ENCODE measurements at regions not wholly inside any gene's neighbourhood (a gene's known extent, or its start where the extent isn't known, plus 50 kb on each side); places are given as distances from the start of the nearest gene placed in this dataset.
A peak's percentile ranks its signal among the peaks of the same experiment; 100 is the strongest.
"Not testable (repeated sequence)": the region's sequence is repeated elsewhere in the genome, so short reads cannot be mapped to it uniquely, and the experiment has no call there.

DNA sequence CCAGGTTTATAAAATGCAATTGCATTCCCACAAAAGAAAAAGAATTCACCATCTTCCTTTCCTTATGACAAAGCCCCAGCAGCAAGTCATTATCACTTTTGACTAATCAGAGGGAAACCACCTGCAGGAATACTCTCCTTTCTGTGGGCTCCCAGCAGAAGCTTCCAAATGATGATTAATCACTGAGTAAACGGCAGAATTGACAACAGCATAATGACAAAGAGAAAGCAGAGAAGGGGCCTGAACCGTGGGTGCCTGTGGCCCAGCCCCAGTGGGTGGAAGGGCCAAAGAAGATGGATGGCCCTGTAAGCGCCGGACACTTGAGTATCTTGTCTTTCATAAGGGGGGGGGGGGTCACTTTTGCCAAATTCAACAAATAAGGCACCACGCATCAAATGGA is 152.4 kb upstream of the NRBF2 start:
- Mint-ChIP-seq H3K27me3 (peaks cover 4% of the 10 kb centered on the region), H3K27ac (peak overlapping the region; percentile 86), H3K9me3 (ENCODE audit: low read depth) (no peaks in the 10 kb centered on the region), H3K36me3 (no peaks in the 10 kb centered on the region), H3K4me1 (ENCODE audit: low read depth) (peaks cover 22% of the 10 kb centered on the region), H3K4me3 (peak overlapping the region; percentile 0)

DNA sequence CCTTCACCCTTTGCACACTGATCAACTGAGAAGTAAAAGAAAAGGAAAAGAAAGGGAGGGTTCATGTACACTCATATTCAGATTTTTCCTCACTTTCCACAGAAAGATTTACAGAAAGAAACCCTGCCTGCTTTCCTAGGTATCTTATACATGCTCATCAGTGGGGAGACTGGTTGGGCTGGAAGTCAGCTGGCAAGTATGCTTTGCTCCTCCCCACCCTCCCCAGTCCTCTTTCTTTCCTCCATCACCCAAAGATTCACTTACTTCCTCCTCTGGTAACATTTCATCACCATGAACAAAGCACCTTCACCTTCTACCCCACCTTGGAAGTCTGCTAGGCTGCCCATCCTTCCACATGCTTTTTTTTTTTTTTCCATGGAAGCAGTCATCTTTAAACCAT is 153.2 kb upstream of the NRBF2 start:
- peak overlapping the region; percentile 16 for H3K27ac Mint-ChIP-seq
- no peak overlapping the region for H3K4me3 Mint-ChIP-seq
- H3K27me3 Mint-ChIP-seq, result peaks cover 4% of the 10 kb centered on the region
- H3K4me1 Mint-ChIP-seq (ENCODE audit: low read depth), result peaks cover 24% of the 10 kb centered on the region
- H3K36me3 Mint-ChIP-seq, result peaks cover 4% of the 10 kb centered on the region
- peaks cover 5% of the 10 kb centered on the region for H3K9me3 Mint-ChIP-seq (ENCODE audit: low read depth)

- Mint-ChIP-seq H3K4me1 (ENCODE audit: low read depth) (peaks cover 24% of the 10 kb centered on the region), H3K9me3 (ENCODE audit: low read depth) (peaks cover 8% of the 10 kb centered on the region), H3K4me3 (no peak overlapping the region), H3K36me3 (peaks cover 4% of the 10 kb centered on the region), H3K27ac (no peak overlapping the region), H3K27me3 (no peaks in the 10 kb centered on the region)
Measured at GRCh38 chr10:62978482-62978881, 154.6 kb upstream of the NRBF2 start.

- not testable (repeated sequence) for H3K36me3 Mint-ChIP-seq; H3K4me1 Mint-ChIP-seq (ENCODE audit: low read depth); H3K9me3 Mint-ChIP-seq (ENCODE audit: low read depth); H3K27me3 Mint-ChIP-seq; H3K27ac Mint-ChIP-seq; H3K4me3 Mint-ChIP-seq
Measured at GRCh38 chr10:62974795-62975194, 158.3 kb upstream of the NRBF2 start.

DNA sequence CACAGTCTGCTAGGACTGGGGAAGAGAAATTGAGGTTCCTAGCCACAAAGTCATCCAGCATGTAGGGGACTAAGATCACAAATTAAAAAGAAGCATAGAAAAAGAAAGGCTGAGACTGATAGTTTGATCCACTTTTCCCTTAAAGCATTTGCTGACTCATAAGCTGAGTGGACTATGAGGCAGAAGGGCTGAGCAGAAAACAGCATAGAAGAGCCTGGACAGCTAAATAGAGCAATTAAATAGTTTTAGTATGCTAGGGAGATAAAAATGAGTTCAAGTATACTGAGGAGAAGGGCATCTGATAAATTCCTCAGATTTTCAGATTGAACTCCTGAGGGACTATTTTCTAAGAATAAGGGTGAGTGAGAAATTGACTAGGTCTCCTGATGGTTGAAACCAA is 155.9 kb upstream of the EGR2 start:
- Mint-ChIP-seq H3K27me3 (peaks cover 6% of the 10 kb centered on the region), H3K4me3 (no peak overlapping the region), H3K27ac (no peak overlapping the region), H3K4me1 (ENCODE audit: low read depth) (peaks cover 2% of the 10 kb centered on the region), H3K9me3 (ENCODE audit: low read depth) (peaks cover 8% of the 10 kb centered on the region), H3K36me3 (peaks cover 4% of the 10 kb centered on the region)

- Mint-ChIP-seq H3K27ac (no peak overlapping the region), H3K4me3 (no peak overlapping the region), H3K9me3 (ENCODE audit: low read depth) (no peaks in the 10 kb centered on the region), H3K36me3 (no peaks in the 10 kb centered on the region), H3K4me1 (ENCODE audit: low read depth) (no peaks in the 10 kb centered on the region), H3K27me3 (peaks cover 12% of the 10 kb centered on the region)
Measured at GRCh38 chr10:62964026-62964425, 147.9 kb upstream of the EGR2 start.

DNA sequence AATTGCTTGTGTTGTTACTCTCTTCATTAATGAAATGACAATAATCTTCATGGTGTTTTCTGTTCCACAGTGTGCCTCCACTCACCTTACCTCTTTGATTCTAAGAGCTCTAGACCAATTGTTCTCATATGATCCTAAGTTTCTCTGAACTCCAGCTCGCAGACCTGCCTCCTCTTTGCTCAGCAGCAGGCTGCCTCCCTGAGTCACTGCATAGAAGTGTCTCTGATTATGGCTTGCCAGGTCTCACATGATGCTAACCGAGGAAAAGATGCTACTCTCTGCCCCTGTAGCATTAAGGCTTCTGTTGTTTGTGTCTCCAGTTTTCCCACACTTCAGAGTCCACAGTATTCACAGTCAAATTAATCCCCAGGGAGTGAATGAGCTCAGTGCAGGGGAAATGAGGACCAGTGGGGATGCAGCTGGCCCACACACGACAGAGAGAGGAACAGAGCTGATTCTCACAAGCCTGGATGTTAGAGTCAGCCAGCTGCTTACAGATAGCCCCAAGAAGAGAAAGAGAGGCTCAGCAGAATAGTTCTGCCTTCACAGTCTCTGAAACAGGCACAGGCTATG is 145.9 kb upstream of the EGR2 start:
- Mint-ChIP-seq H3K9me3 (ENCODE audit: low read depth) (no peaks in the 10 kb centered on the region), H3K27ac (no peak overlapping the region), H3K27me3 (peaks cover 14% of the 10 kb centered on the region), H3K36me3 (no peaks in the 10 kb centered on the region), H3K4me1 (ENCODE audit: low read depth) (no peaks in the 10 kb centered on the region), H3K4me3 (no peak overlapping the region)

- H3K36me3 Mint-ChIP-seq, result no peaks in the 10 kb centered on the region
Measured at GRCh38 chr10:62960416-62960815, 144.2 kb upstream of the EGR2 start.

DNA sequence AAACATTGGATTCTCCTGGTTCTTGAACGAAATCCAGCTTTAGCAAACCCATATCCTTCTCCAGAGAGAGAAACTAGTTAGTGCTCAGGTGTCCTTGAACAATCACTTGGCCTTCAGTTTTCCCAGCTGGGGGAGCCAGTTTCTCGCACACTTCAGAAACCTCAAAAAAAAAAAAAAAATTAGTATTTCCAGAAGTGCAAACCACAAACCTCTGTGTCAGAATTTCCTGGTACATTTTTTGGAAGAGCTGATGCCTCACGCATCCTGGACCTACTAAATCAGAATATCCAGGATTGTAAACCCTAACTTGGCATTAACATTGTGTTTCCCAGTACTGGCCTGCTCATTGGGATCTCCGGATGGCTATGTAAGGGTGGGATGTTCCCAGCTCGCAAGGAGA is 143.4 kb upstream of the EGR2 start:
- H3K36me3 Mint-ChIP-seq, result no peaks in the 10 kb centered on the region
- no peaks in the 10 kb centered on the region for H3K9me3 Mint-ChIP-seq (ENCODE audit: low read depth)
- H3K4me3 Mint-ChIP-seq, result no peak overlapping the region
- H3K27ac Mint-ChIP-seq, result no peak overlapping the region
- no peaks in the 10 kb centered on the region for H3K4me1 Mint-ChIP-seq (ENCODE audit: low read depth)
- peaks cover 14% of the 10 kb centered on the region for H3K27me3 Mint-ChIP-seq

More at GRCh38 chr10:62960416-62960815, 144.2 kb upstream of the EGR2 start:
- Mint-ChIP-seq H3K27me3 (peaks cover 14% of the 10 kb centered on the region), H3K27ac (no peak overlapping the region), H3K9me3 (ENCODE audit: low read depth) (no peaks in the 10 kb centered on the region), H3K4me3 (no peak overlapping the region), H3K4me1 (ENCODE audit: low read depth) (no peaks in the 10 kb centered on the region)

GRCh38 chr10:62958980-62959379 is 142.8 kb upstream of the EGR2 start:
- Mint-ChIP-seq H3K4me3 (no peak overlapping the region), H3K27me3 (peaks cover 14% of the 10 kb centered on the region), H3K4me1 (ENCODE audit: low read depth) (no peaks in the 10 kb centered on the region), H3K27ac (no peak overlapping the region), H3K36me3 (no peaks in the 10 kb centered on the region), H3K9me3 (ENCODE audit: low read depth) (no peaks in the 10 kb centered on the region)

DNA sequence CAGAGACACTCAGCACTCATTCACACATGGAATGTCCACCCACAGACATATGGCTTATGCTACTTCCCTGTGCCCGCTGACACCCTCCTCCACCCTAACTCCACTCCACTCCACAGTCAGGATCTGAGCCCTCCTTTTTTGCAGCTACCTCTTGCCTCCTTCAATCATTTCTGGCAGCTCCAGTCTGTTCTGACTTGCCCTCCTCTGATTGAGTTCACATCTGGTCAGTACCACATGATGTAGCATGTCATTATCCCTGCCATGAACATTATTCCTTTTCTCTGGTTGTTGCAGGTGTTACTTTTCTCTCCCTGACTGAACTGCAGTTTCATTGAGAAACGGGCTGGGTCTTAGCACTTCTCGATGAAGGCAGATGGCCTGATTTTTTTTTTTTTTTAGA is 130.1 kb upstream of the EGR2 start:
- no peak overlapping the region for H3K27ac Mint-ChIP-seq
- H3K4me1 Mint-ChIP-seq (ENCODE audit: low read depth), result no peaks in the 10 kb centered on the region
- no peak overlapping the region for H3K4me3 Mint-ChIP-seq
- H3K36me3 Mint-ChIP-seq, result no peaks in the 10 kb centered on the region
- H3K9me3 Mint-ChIP-seq (ENCODE audit: low read depth), result no peaks in the 10 kb centered on the region
- peaks cover 1% of the 10 kb centered on the region for H3K27me3 Mint-ChIP-seq

DNA sequence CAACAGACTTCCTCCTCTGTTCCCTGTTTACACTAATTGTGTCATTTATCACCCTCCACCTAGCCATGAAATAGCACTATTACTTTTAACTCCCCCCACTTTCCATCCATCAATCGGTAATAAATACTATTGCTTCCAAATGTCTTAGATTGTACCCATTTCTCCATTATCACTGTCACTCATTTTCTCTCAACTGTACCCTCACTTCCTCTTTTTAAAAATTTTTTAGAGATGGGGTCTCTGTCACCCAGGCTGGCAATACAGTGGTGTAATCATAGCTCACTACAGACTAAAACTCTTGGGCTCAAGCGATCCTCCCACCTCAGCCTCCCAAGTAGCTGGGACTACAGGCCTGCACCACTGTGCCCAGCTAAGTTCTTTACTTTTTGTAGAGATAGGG is 123.5 kb upstream of the EGR2 start:
- H3K9me3 Mint-ChIP-seq (ENCODE audit: low read depth), result no peaks in the 10 kb centered on the region
- H3K4me1 Mint-ChIP-seq (ENCODE audit: low read depth), result no peaks in the 10 kb centered on the region
- H3K27me3 Mint-ChIP-seq, result peaks cover 11% of the 10 kb centered on the region
- H3K27ac Mint-ChIP-seq, result no peak overlapping the region
- no peaks in the 10 kb centered on the region for H3K36me3 Mint-ChIP-seq
- H3K4me3 Mint-ChIP-seq, result no peak overlapping the region

DNA sequence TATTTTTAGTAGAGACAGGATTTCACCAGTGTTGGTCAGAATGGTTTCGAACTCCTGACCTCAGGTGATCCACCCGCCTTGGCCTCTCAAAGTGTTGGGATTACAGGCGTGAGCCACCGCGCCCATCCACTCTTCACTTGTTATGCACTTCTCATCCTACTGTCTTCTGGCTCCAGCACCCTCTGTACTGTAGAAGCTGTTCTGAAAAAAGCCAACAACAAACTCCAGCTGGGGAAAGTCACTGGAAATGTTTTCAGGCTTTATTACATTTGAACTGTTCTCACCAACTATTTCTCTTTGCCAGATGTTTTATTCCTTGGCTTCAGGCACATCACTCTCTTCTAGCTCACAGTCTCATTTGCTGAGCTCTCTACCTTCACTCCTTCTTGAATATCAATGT is 122.5 kb upstream of the EGR2 start:
- Mint-ChIP-seq H3K27ac (no peak overlapping the region), H3K9me3 (ENCODE audit: low read depth) (no peaks in the 10 kb centered on the region), H3K4me3 (no peak overlapping the region), H3K27me3 (peaks cover 11% of the 10 kb centered on the region), H3K36me3 (no peaks in the 10 kb centered on the region), H3K4me1 (ENCODE audit: low read depth) (no peaks in the 10 kb centered on the region)

DNA sequence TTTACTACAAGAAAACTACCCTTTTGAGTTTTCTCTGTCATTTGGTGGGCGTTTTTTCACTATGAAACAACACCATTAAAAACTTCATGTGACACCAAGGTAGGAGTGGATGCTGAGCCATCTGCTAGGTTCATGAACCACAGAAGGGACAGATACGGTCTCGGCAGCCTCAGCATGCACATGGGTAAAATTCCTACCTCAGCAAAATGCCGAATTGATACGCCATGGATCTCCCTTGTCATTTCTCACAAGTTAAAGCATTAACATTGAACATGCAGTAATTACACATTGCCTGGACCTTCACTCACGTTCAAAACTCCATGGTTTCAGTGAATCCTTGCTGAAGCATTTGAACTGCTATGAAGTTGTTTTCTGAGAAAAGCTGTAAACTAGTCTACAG is 121.5 kb upstream of the EGR2 start:
- no peak overlapping the region for H3K27ac Mint-ChIP-seq
- H3K4me1 Mint-ChIP-seq (ENCODE audit: low read depth), result no peaks in the 10 kb centered on the region
- H3K27me3 Mint-ChIP-seq, result peaks cover 18% of the 10 kb centered on the region
- H3K9me3 Mint-ChIP-seq (ENCODE audit: low read depth), result no peaks in the 10 kb centered on the region
- H3K4me3 Mint-ChIP-seq, result no peak overlapping the region
- H3K36me3 Mint-ChIP-seq, result no peaks in the 10 kb centered on the region

DNA sequence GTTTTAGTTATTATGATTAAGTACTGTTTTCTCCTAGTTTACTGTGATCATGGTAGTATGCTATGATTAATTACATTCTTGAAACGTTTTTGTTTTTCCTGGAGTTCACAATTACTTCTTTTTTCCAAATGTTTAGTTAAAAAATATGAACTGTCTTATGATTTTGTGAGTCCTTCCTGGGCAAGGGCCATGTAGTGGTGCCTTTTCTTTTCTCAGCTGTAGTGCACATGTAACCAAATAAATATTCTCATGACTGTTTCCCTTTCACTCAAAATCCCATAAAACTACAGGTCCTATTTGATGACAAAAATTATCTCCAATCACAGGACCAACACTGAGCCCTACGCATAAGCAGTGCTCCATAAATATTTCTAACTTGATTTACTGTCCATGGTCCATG is 118.9 kb upstream of the EGR2 start:
- no peak overlapping the region for H3K4me3 Mint-ChIP-seq
- H3K9me3 Mint-ChIP-seq (ENCODE audit: low read depth), result no peaks in the 10 kb centered on the region
- no peak overlapping the region for H3K27ac Mint-ChIP-seq
- H3K27me3 Mint-ChIP-seq, result peaks cover 18% of the 10 kb centered on the region
- H3K36me3 Mint-ChIP-seq, result no peaks in the 10 kb centered on the region
- no peaks in the 10 kb centered on the region for H3K4me1 Mint-ChIP-seq (ENCODE audit: low read depth)

DNA sequence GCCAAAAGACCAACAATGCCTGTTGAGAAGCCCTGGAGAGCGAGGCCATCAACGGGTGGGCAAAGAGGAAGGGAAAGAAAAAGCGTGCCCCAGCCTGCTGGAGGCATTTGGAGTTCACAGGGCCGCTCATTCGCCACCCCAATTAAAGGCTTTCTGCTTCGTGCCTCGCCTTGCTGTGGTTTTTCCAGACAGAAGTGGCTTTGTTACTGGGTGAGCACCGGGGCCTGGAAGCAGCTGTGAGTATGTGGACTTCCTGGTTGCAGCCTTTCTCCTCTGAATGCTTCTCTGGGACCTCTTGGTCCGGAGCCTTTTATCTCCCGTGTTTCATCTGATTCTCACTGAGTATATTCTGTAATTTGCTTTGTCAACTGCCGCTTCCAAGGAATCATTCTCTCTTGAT is 118.1 kb upstream of the EGR2 start:
- no peak overlapping the region for H3K4me3 Mint-ChIP-seq
- no peaks in the 10 kb centered on the region for H3K4me1 Mint-ChIP-seq (ENCODE audit: low read depth)
- no peak overlapping the region for H3K27ac Mint-ChIP-seq
- no peaks in the 10 kb centered on the region for H3K9me3 Mint-ChIP-seq (ENCODE audit: low read depth)
- H3K27me3 Mint-ChIP-seq, result peaks cover 16% of the 10 kb centered on the region
- no peaks in the 10 kb centered on the region for H3K36me3 Mint-ChIP-seq
